Stimulated activated naive CD8-positive, alpha-beta T cell treated with anti-CD3 and anti-CD28 coated beads, Interleukin-15, amount 100 ng/mL, for 72 hours (primary cell): ENCODE measurements at regions not wholly inside any gene's neighbourhood (a gene's known extent, or its start where the extent isn't known, plus 50 kb on each side); places are given as distances from the start of the nearest gene placed in this dataset.

ENCODE experiments used
- ATAC-seq: fragments of 150-1000 bp; cut with Tn5 transposase; 2 replicates; pipeline ENCODE4 v1.10.0; 2021; ENCODE audit warnings: mild to moderate bottlenecking, moderate library complexity
- DNase-seq, 2 donors: peaks; one replicate each; pipeline ENCODE4 v3.0.0; 2021 to 2022
- H3K27ac Mint-ChIP-seq, 2 donors: one replicate each; pipeline ENCODE4 v1.8.0; 2022; ENCODE audit warnings: mild to moderate bottlenecking in 2 of 2, mixed read lengths in 2 of 2, moderate library complexity in 2 of 2
- H3K27me3 Mint-ChIP-seq: one replicate; pipeline ENCODE4 v1.8.0; 2022; ENCODE audit warnings: mixed read lengths
- H3K4me1 Mint-ChIP-seq: one replicate; pipeline ENCODE4 v1.8.0; 2022; ENCODE audit warnings: mild to moderate bottlenecking, mixed read lengths
- H3K4me3 Mint-ChIP-seq, 2 donors: one replicate each; pipeline ENCODE4 v1.8.0; 2022; ENCODE audit warnings: mild to moderate bottlenecking in 2 of 2, mixed read lengths in 2 of 2, moderate library complexity in 1 of 2
- H3K9me3 Mint-ChIP-seq, 2 donors: one replicate each; pipeline ENCODE4 v1.8.0; 2022; ENCODE audit warnings: mixed read lengths in 2 of 2

DNA sequence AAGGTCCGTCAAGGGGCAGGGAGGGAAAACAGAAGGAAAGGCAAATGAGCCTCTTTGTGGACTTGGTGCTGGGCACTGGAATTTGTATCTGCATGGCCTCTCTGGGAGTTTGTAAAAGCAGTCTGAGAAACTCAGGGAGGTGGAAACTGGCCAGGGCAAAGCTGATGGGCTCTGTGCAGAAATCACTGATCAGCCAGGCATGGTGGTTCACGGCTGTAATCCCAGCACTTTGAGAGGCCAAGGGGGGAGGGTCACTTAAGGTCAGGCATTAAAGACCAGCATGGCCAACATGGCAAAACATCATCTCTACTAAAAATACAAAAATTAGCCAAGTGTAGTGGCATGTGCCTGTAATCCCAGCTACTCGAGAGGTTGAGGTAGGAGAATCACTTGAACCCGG, 369.9 kb upstream of the ZNF507 start:
- H3K4me3 Mint-ChIP-seq: no peak overlapping the region
- H3K27me3 Mint-ChIP-seq: peaks cover 6% of the 10 kb centered on the region
- ATAC-seq (no peak), DNase-seq (no peak)
- no peaks in the 10 kb centered on the region for H3K9me3 Mint-ChIP-seq
- H3K27ac Mint-ChIP-seq: no peak overlapping the region
- no peaks in the 10 kb centered on the region for H3K4me1 Mint-ChIP-seq

GRCh38 chr19:31976775-31977536, 368.5 kb upstream of the ZNF507 start:
- no peak for ATAC-seq
- no peak overlapping the region for H3K27ac Mint-ChIP-seq
- H3K4me3 Mint-ChIP-seq: no peak overlapping the region
- DNase-seq: no peak
- peaks cover 6% of the 10 kb centered on the region for H3K27me3 Mint-ChIP-seq
- H3K4me1 Mint-ChIP-seq: no peaks in the 10 kb centered on the region
- no peaks in the 10 kb centered on the region for H3K9me3 Mint-ChIP-seq

DNA sequence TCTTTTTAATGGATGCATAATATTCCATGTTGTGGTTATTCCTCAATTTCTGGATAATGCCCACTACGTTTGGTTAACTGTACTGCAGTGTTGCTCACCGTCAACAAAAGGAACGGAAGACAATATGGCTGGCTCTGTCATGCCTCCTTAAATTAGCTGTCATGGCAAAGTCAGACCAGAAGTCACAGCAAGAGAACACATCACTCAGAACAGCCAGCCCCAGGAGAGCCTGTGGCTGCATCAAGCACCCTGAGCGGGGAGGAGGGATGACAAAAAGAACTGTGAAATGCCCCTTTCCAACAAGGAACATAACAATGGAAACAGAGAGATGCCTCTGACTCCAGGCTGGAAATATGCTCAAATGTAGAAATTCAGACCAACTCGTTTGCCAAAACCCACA, 366.0 kb upstream of the ZNF507 start:
- Mint-ChIP-seq H3K9me3 (no peaks in the 10 kb centered on the region), H3K4me1 (no peaks in the 10 kb centered on the region), H3K27ac (no peak overlapping the region), H3K27me3 (no peaks in the 10 kb centered on the region), H3K4me3 (no peak overlapping the region)
- ATAC-seq: no peak
- DNase-seq: no peak

DNA sequence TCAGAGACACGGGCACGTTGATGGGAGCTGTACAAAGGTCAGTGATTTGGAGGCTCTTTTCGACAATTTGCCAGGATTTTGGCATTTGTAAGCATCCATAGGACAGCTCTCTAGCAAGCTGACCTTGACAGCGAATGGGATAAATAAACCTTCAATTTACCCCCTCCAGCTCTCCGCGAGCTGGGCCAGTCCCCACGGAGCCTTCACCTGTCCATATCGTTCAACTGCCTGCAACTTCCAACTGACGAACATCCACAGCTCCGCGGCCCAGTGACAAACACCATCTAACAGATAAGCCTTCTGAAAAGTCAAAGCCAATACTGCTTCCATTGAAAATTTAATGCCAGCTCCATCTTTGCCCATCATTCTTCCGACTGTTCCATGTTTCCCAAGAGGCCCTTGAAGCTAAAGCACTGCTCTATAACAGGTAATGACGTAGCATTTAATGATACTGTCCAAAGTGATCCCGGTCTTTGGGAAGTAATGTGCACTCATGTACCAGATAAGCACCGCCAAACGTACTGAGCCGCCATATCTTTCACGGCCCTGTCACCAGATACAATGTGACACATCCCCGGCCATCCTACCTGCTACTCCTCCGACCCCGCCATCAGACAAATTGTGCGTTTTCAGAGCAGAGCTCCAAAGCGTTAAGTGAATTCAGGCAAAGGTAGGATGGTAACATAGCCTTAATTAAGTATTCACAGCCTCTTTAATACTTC, 365.3 kb upstream of the ZNF507 start:
- Mint-ChIP-seq H3K9me3 (peaks cover 0 to 5% of the 10 kb centered on the region in 2 donors), H3K4me3 (no peak overlapping the region), H3K27me3 (no peaks in the 10 kb centered on the region), H3K27ac (no peak overlapping the region), H3K4me1 (no peaks in the 10 kb centered on the region)
- no peak for DNase-seq
- ATAC-seq: no peak

DNA sequence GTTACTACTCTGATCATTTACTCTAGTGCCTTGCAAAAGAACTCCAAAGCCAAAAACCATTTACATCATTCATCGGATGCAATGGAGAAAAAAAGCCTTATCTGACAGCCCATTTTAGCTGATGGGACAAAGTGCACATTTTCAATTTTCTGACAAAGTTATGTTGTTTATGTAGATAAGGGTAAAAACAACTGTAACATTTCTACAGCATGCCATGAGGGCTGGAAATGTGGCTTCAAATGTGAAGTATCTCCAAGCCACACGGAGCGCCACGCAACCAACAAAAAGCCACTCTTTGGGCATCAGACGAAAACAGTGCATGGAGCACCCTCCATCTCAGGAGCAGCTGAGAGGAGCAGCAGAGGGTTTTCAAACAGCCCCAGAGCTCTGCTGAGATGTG, 364.6 kb upstream of the ZNF507 start:
- no peak for DNase-seq
- H3K4me3 Mint-ChIP-seq: no peak overlapping the region
- H3K27me3 Mint-ChIP-seq: no peaks in the 10 kb centered on the region
- peaks cover 0 to 10% of the 10 kb centered on the region in 2 donors for H3K9me3 Mint-ChIP-seq
- no peak overlapping the region for H3K27ac Mint-ChIP-seq
- no peaks in the 10 kb centered on the region for H3K4me1 Mint-ChIP-seq
- ATAC-seq: no peak

DNA sequence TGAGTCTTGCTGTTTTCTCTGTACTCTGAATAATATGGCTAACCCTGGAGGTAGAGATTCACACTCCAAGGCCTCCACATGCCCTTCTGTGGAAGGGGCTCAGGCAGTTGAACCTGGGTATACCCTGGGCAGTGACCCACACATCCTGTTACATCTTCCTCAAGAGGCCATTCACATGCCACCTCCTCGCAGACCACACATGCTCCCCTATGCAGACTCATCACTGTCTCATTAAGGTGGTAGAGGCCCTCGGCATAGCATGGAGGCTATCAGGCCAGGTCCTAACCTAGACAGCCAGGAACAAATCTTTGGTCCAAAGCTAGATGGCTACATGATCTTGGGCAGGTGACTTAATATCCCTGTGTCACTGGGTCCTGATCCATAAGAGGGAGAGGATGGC, 363.9 kb upstream of the ZNF507 start:
- Mint-ChIP-seq H3K4me1 (no peaks in the 10 kb centered on the region), H3K27ac (no peak overlapping the region)
- no peak for ATAC-seq

GRCh38 chr19:31983647-31984046, 361.8 kb upstream of the ZNF507 start:
- Mint-ChIP-seq H3K9me3 (peaks cover 6 to 14% of the 10 kb centered on the region in 2 donors), H3K4me1 (no peaks in the 10 kb centered on the region), H3K4me3 (no peak overlapping the region), H3K27me3 (no peaks in the 10 kb centered on the region), H3K27ac (no peak overlapping the region)
- no peak for DNase-seq
- ATAC-seq: no peak

More for the DNA sequence above, 363.9 kb upstream of the ZNF507 start:
- H3K4me3 Mint-ChIP-seq: no peak overlapping the region
- peaks cover 0 to 10% of the 10 kb centered on the region in 2 donors for H3K9me3 Mint-ChIP-seq
- DNase-seq: no peak
- H3K27me3 Mint-ChIP-seq: no peaks in the 10 kb centered on the region

DNA sequence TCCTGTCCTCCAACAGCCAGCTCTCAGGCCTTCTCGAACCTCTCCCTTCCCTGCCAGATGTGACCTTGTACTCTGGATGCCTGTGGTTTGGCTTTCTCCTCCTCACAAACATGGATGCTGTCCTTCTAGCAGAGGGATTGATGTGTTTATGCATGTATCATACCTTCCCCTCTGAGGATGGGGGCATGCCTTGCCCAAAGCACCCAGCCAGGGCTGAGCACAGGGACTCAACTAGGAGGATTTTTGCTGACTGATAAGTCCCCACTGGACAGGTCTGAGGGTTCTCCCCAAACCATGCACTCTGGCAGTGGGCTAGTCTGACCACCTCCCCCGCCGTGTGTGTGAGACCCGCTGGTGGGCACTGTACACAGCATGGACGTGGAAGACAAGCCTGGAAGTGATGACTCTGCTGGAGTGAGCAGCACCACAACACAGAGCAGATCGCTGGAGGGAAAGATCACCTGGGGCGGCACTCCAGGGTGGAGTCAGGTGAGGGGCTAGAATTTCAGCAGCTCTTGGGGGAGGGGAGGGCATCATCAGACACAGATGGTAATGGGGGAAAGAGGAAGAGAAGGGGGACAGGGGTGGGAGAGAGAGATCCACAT, 360.3 kb upstream of the ZNF507 start:
- DNase-seq (no peak), ATAC-seq (no peak)
- no peaks in the 10 kb centered on the region for H3K27me3 Mint-ChIP-seq
- H3K4me1 Mint-ChIP-seq: no peaks in the 10 kb centered on the region
- H3K27ac Mint-ChIP-seq: peak overlapping the region in 1 of 2 donors; percentile 79
- peaks cover 6 to 14% of the 10 kb centered on the region in 2 donors for H3K9me3 Mint-ChIP-seq
- no peak overlapping the region for H3K4me3 Mint-ChIP-seq

- Mint-ChIP-seq H3K4me3 (no peak overlapping the region), H3K9me3 (peaks cover 6 to 14% of the 10 kb centered on the region in 2 donors), H3K27me3 (no peaks in the 10 kb centered on the region), H3K4me1 (no peaks in the 10 kb centered on the region), H3K27ac (no peak overlapping the region)
- no peak for DNase-seq
- ATAC-seq: no peak
Observed at GRCh38 chr19:31986951-31987350, 358.5 kb upstream of the ZNF507 start.

DNA sequence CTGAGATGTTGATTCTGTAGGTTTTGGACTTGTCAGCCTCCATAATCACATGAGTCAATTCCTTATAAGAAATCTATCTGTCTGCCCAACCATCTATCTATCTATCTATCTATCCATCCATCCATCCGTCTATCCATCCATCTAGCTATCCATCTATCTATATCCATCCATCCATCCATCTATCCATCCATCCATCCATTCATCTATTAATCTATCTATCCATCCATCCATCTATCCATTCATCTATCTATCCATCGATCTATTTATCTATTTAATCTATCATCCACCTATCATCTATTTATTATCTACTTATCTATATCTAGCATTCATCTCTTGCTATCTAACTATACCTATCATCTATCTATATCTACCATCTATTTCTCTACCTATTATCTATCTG, 357.2 kb upstream of the ZNF507 start:
- no peaks in the 10 kb centered on the region for H3K27me3 Mint-ChIP-seq
- DNase-seq: no peak
- H3K4me3 Mint-ChIP-seq: no peak overlapping the region
- H3K9me3 Mint-ChIP-seq: peaks cover 6 to 14% of the 10 kb centered on the region in 2 donors
- no peak for ATAC-seq
- H3K4me1 Mint-ChIP-seq: no peaks in the 10 kb centered on the region
- H3K27ac Mint-ChIP-seq: no peak overlapping the region

- H3K27me3 Mint-ChIP-seq: no peaks in the 10 kb centered on the region
- no peak overlapping the region for H3K4me3 Mint-ChIP-seq
- H3K9me3 Mint-ChIP-seq: peaks cover 8 to 9% of the 10 kb centered on the region in 2 donors
- no peak overlapping the region for H3K27ac Mint-ChIP-seq
- no peaks in the 10 kb centered on the region for H3K4me1 Mint-ChIP-seq
- ATAC-seq (no peak), DNase-seq (no peak)
Observed at GRCh38 chr19:31991984-31992655, 353.3 kb upstream of the ZNF507 start.

DNA sequence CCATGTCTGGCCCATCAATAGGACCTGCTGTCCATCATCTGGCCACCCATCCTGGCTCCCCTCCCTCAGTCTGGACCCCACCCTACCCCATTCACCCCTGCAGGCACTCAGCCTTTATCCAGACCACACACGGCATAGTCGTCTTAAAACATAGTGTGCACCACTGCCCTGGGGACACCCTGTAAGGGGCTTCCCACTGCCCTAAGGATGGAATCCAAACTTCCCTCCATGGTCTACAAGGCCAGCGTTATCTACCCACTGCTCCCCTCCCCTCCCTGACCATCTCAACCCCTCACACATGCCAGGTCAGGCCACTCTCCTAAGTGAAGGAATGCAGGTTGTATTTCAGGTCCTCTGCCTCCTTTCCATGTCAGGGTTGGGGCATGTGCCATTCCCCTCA, 352.7 kb upstream of the ZNF507 start:
- H3K4me1 Mint-ChIP-seq: no peaks in the 10 kb centered on the region
- DNase-seq: no peak

GRCh38 chr19:31995546-31995945, 349.9 kb upstream of the ZNF507 start:
- H3K27ac Mint-ChIP-seq: no peak overlapping the region
- no peaks in the 10 kb centered on the region for H3K27me3 Mint-ChIP-seq
- no peaks in the 10 kb centered on the region for H3K4me1 Mint-ChIP-seq
- H3K9me3 Mint-ChIP-seq: peaks cover 3 to 12% of the 10 kb centered on the region in 2 donors
- DNase-seq: no peak
- ATAC-seq: no peak
- no peak overlapping the region for H3K4me3 Mint-ChIP-seq

More for the DNA sequence above, 352.7 kb upstream of the ZNF507 start:
- no peak for ATAC-seq
- Mint-ChIP-seq H3K27ac (no peak overlapping the region), H3K9me3 (peaks cover 9 to 12% of the 10 kb centered on the region in 2 donors), H3K4me3 (no peak overlapping the region), H3K27me3 (no peaks in the 10 kb centered on the region)

- Mint-ChIP-seq H3K27ac (no peak overlapping the region), H3K27me3 (no peaks in the 10 kb centered on the region), H3K4me3 (no peak overlapping the region), H3K9me3 (peaks cover 0 to under 1% of the 10 kb centered on the region in 2 donors), H3K4me1 (no peaks in the 10 kb centered on the region)
- ATAC-seq (no peak), DNase-seq (no peak)
Observed at GRCh38 chr19:32010071-32010470, 335.3 kb upstream of the ZNF507 start.

DNA sequence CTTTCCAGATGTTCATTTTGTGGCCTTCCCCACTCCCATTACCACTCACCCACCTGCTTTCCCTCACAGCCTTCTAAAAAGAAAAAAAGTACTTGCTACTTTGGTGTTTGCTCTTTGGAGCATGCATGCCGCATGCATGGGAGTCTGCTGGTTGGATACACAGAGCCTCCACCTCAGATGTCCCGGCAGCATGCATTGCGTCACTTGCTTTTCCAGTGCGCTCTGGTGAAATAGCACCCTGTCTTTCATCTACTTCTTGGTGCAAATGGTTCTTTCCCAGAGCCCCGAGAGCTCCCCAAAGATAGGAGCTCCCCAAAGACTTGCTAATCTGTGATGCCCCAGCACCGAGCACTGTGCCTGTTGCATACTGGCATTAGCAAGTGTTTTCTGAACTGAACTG, 333.2 kb upstream of the ZNF507 start:
- H3K27ac Mint-ChIP-seq: no peak overlapping the region
- ATAC-seq (no peak), DNase-seq (no peak)
- no peaks in the 10 kb centered on the region for H3K4me1 Mint-ChIP-seq
- no peaks in the 10 kb centered on the region for H3K27me3 Mint-ChIP-seq
- no peak overlapping the region for H3K4me3 Mint-ChIP-seq
- peaks cover 0 to 15% of the 10 kb centered on the region in 2 donors for H3K9me3 Mint-ChIP-seq
